H9 (cell line): ENCODE measurements at regions not wholly inside any gene's neighbourhood (a gene's known extent, or its start where the extent isn't known, plus 50 kb on each side); places are given as distances from the start of the nearest gene placed in this dataset.

Source experiments
- DNase-seq: peaks from one replicate; pipeline ENCODE4 v3.0.0-alpha.2; 2017
- H2AFZ ChIP-seq: one replicate; pipeline ENCODE4 v1.6.1; 2013; ENCODE audit warnings: mild to moderate bottlenecking, low read length, control low read depth, moderate library complexity
- H2AK5ac ChIP-seq: 2 replicates; pipeline ENCODE4 v1.6.1; 2013; ENCODE audit warnings: low read length, control low read depth, mixed read lengths; ENCODE audit not compliant: insufficient read length
- H2BK120ac ChIP-seq: one replicate; pipeline ENCODE4 v1.6.1; 2013; ENCODE audit warnings: low read depth, mild to moderate bottlenecking, low read length, control low read depth, inconsistent platforms; ENCODE audit not compliant: poor library complexity, severe bottlenecking
- H2BK12ac ChIP-seq: 2 replicates; pipeline ENCODE4 v1.6.1; 2013; ENCODE audit warnings: low read length, control low read depth, mixed read lengths, low read depth; ENCODE audit not compliant: insufficient read length
- H2BK15ac ChIP-seq: 2 replicates; pipeline ENCODE4 v1.6.1; 2013; ENCODE audit warnings: low read depth, low read length, control low read depth
- H2BK20ac ChIP-seq: one replicate; pipeline ENCODE4 v1.6.1; 2013; ENCODE audit warnings: low read depth, mild to moderate bottlenecking, low read length, control low read depth, inconsistent platforms; ENCODE audit not compliant: poor library complexity, severe bottlenecking
- H2BK5ac ChIP-seq: 2 replicates; pipeline ENCODE4 v1.6.1; 2013; ENCODE audit warnings: low read length, control low read depth, mixed read lengths; ENCODE audit not compliant: insufficient read length
- H3K14ac ChIP-seq: 2 replicates; pipeline ENCODE4 v1.6.1; 2013; ENCODE audit warnings: low read length, control low read depth; ENCODE audit not compliant: insufficient read depth
- H3K18ac ChIP-seq: 2 replicates; pipeline ENCODE4 v1.6.1; 2013; ENCODE audit warnings: low read depth, mild to moderate bottlenecking, mixed read lengths, low read length, control low read depth; ENCODE audit not compliant: insufficient read length
- H3K23ac ChIP-seq: 2 replicates; pipeline ENCODE4 v1.6.1; 2013; ENCODE audit warnings: low read length, control low read depth, mixed read lengths, low read depth; ENCODE audit not compliant: insufficient read length
- H3K23me2 ChIP-seq: 2 replicates; pipeline ENCODE4 v1.6.1; 2013; ENCODE audit warnings: low read depth, mild to moderate bottlenecking, mixed read lengths, low read length, control low read depth; ENCODE audit not compliant: insufficient read length, poor library complexity, severe bottlenecking
- H3K27ac ChIP-seq: 2 replicates; pipeline ENCODE4 v1.5.1; 2013; ENCODE audit warnings: low read length, control low read depth, mixed read lengths, low read depth; ENCODE audit not compliant: insufficient read length
- H3K27me3 ChIP-seq: 2 replicates; pipeline ENCODE4 v1.6.1; 2013; ENCODE audit warnings: low read length, control low read depth, inconsistent platforms; ENCODE audit not compliant: insufficient read depth
- H3K4ac ChIP-seq: 2 replicates; pipeline ENCODE4 v1.6.1; 2013; ENCODE audit warnings: low read depth, mild to moderate bottlenecking, control low read depth, inconsistent platforms, low read length, moderate library complexity
- H3K4me1 ChIP-seq: 2 replicates; pipeline ENCODE4 v1.6.1; 2013; ENCODE audit warnings: low read length, control low read depth, inconsistent platforms; ENCODE audit not compliant: insufficient read depth
- H3K4me2 ChIP-seq: 2 replicates; pipeline ENCODE4 v1.6.1; 2013; ENCODE audit warnings: low read length, control low read depth, mixed read lengths; ENCODE audit not compliant: insufficient read length, insufficient read depth
- H3K56ac ChIP-seq: 2 replicates; pipeline ENCODE4 v1.6.1; 2013; ENCODE audit warnings: low read depth, mild to moderate bottlenecking, mixed read lengths, low read length, control low read depth; ENCODE audit not compliant: insufficient read length
- H3K79me1 ChIP-seq: 2 replicates; pipeline ENCODE4 v1.6.1; 2013; ENCODE audit warnings: low read depth, mild to moderate bottlenecking, moderate library complexity, low read length, control low read depth, inconsistent platforms; ENCODE audit not compliant: insufficient read depth, poor library complexity, severe bottlenecking
- H3K79me2 ChIP-seq: 2 replicates; pipeline ENCODE4 v1.6.1; 2013; ENCODE audit warnings: low read length, control low read depth, inconsistent platforms; ENCODE audit not compliant: insufficient read depth
- H3K9ac ChIP-seq: 2 replicates; pipeline ENCODE4 v1.6.1; 2013; ENCODE audit warnings: low read length, control low read depth, mixed read lengths; ENCODE audit not compliant: insufficient read length; ENCODE audit errors: extremely low read depth
- H3K9me3 ChIP-seq: one replicate; pipeline ENCODE4 v1.6.1; 2013; ENCODE audit warnings: low read depth, low read length, inconsistent platforms; ENCODE audit not compliant: control insufficient read depth
- H3T11ph ChIP-seq: one replicate; pipeline ENCODE4 v1.6.1; 2013; ENCODE audit warnings: mild to moderate bottlenecking, low read length, control low read depth, inconsistent platforms
- H4K20me1 ChIP-seq: one replicate; pipeline ENCODE4 v1.6.1; 2013; ENCODE audit not compliant: control insufficient read depth, insufficient read length, insufficient read depth
- H4K5ac ChIP-seq: 2 replicates; pipeline ENCODE4 v1.6.1; 2013; ENCODE audit warnings: low read depth, mild to moderate bottlenecking, mixed read lengths, low read length, control low read depth; ENCODE audit not compliant: insufficient read length
- H4K8ac ChIP-seq: replicated peaks from 2 replicates; pipeline ENCODE4 v1.6.1; 2013; ENCODE audit warnings: low read length, control low read depth, mixed read lengths, low read depth; ENCODE audit not compliant: insufficient read length
- H4K91ac ChIP-seq: 2 replicates; pipeline ENCODE4 v1.6.1; 2013; ENCODE audit warnings: low read depth, mild to moderate bottlenecking, moderate library complexity, mixed read lengths, low read length, control low read depth; ENCODE audit not compliant: insufficient read length
- H3K27ac Mint-ChIP-seq, 3 experiments: 2 replicates in 2 of 3; 3 replicates in 1 of 3; pipeline ENCODE4 v1.8.0; 2020 to 2021; ENCODE audit warnings: mixed read lengths in 3 of 3, mild to moderate bottlenecking in 1 of 3, moderate library complexity in 1 of 3
- H3K27me3 Mint-ChIP-seq: 2 replicates; pipeline ENCODE4 v1.8.0; 2021; ENCODE audit warnings: low read depth, mild to moderate bottlenecking, moderate library complexity, mixed read lengths
- H3K36me3 Mint-ChIP-seq, 3 experiments: 2 replicates in 2 of 3; 3 replicates in 1 of 3; pipeline ENCODE4 v1.8.0; 2020 to 2021; ENCODE audit warnings: low read depth in 3 of 3, mixed read lengths in 3 of 3; ENCODE audit not compliant: insufficient read depth in 1 of 3
- H3K4me1 Mint-ChIP-seq, 2 experiments: 2 replicates each; pipeline ENCODE4 v1.8.0; 2020; ENCODE audit warnings: mixed read lengths in 2 of 2
- H3K4me3 Mint-ChIP-seq, 2 experiments: 2 replicates in 1 of 2; 3 replicates in 1 of 2; pipeline ENCODE4 v1.8.0; 2020 to 2021; ENCODE audit warnings: mild to moderate bottlenecking in 2 of 2, mixed read lengths in 2 of 2, moderate library complexity in 1 of 2
- H3K9me3 Mint-ChIP-seq, 2 experiments: 2 replicates in 1 of 2; 3 replicates in 1 of 2; pipeline ENCODE4 v1.8.0; 2020; ENCODE audit warnings: mild to moderate bottlenecking in 2 of 2, mixed read lengths in 2 of 2, moderate library complexity in 1 of 2
- WGBS: extraction: QIAGEN DNeasy Blood & Tissue Kit; methylation state at CpG from one replicate; pipeline ENCODE4 v1.1.7; 2013; ENCODE audit warnings: missing lambda C conversion rate, low lambda C conversion rate, mixed read lengths; ENCODE audit not compliant: insufficient read length; ENCODE audit errors: extremely low coverage; 5-methylcytosine and 5-hydroxymethylcytosine counted together
- TF ChIP-seq, protein P1 (sequence below): fragments of 200-600 bp; sonication (generic); conservative IDR thresholded peaks from 3 replicates; pipeline ENCODE4 v1.8.0; 2021; ENCODE audit warnings: antibody characterized with exemption, mild to moderate bottlenecking

DNA sequence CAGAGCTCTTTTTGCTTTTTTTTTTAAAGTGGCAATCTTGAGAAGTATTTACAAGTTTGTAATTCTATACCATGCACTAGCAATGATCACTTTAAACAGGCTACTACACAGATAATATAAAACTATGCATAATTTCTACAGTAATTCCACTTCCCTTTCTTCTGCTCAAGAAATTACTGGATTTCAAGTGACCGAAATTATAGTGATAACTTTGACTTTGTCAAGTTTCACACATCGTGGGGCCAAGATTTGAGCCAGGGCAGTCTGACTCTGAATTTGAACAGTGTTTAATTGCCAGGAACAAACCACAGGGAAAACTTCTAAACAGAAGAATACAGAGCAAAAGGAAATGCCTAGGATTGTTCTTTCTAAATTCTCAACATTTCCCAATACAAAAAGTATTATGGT, 288.3 kb upstream of the MKLN1 start:
- H3K56ac ChIP-seq: no peak overlapping the region
- no peak overlapping the region for H3K4me2 ChIP-seq
- no peak overlapping the region for H2BK20ac ChIP-seq
- H2AFZ ChIP-seq: no peak overlapping the region
- TF ChIP-seq, protein P1, sequence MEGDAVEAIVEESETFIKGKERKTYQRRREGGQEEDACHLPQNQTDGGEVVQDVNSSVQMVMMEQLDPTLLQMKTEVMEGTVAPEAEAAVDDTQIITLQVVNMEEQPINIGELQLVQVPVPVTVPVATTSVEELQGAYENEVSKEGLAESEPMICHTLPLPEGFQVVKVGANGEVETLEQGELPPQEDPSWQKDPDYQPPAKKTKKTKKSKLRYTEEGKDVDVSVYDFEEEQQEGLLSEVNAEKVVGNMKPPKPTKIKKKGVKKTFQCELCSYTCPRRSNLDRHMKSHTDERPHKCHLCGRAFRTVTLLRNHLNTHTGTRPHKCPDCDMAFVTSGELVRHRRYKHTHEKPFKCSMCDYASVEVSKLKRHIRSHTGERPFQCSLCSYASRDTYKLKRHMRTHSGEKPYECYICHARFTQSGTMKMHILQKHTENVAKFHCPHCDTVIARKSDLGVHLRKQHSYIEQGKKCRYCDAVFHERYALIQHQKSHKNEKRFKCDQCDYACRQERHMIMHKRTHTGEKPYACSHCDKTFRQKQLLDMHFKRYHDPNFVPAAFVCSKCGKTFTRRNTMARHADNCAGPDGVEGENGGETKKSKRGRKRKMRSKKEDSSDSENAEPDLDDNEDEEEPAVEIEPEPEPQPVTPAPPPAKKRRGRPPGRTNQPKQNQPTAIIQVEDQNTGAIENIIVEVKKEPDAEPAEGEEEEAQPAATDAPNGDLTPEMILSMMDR: no peak
- H3K23me2 ChIP-seq: no peaks in the 10 kb centered on the region
- no CpG with 5 or more reads among the region's 2 CpGs for WGBS
- no peak overlapping the region for H3K4me3 Mint-ChIP-seq
- H4K8ac ChIP-seq: no peak overlapping the region
- no peak overlapping the region for H3K14ac ChIP-seq
- H3K27me3 ChIP-seq: no peaks in the 10 kb centered on the region
- no peaks in the 10 kb centered on the region for H3K9me3 Mint-ChIP-seq
- H3K9me3 ChIP-seq: no peaks in the 10 kb centered on the region
- no peaks in the 10 kb centered on the region; a peak in 1 of 7 replicates for H3K36me3 Mint-ChIP-seq
- no peak overlapping the region for H3K27ac ChIP-seq
- H3T11ph ChIP-seq: no peak overlapping the region
- H3K4me1 ChIP-seq: peaks cover 6% of the 10 kb centered on the region; the same call in 1 of the 2 replicates
- H4K20me1 ChIP-seq: no peaks in the 10 kb centered on the region
- no peak overlapping the region for H3K23ac ChIP-seq
- no peaks in the 10 kb centered on the region for H3K79me2 ChIP-seq
- H2BK5ac ChIP-seq: no peak overlapping the region
- DNase-seq: no peak
- no peak overlapping the region for H3K27ac Mint-ChIP-seq
- H2BK15ac ChIP-seq: no peak overlapping the region
- no peaks in the 10 kb centered on the region for H3K27me3 Mint-ChIP-seq
- H4K91ac ChIP-seq: no peak overlapping the region
- H3K4me1 Mint-ChIP-seq: peaks cover 18 to 22% of the 10 kb centered on the region in 2 experiments
- H3K9ac ChIP-seq: no peak overlapping the region
- H3K4ac ChIP-seq: no peak overlapping the region
- no peak overlapping the region for H4K5ac ChIP-seq
- no peak overlapping the region for H2BK12ac ChIP-seq
- H3K79me1 ChIP-seq: no peaks in the 10 kb centered on the region
- no peak overlapping the region for H3K18ac ChIP-seq
- H2BK120ac ChIP-seq: no peak overlapping the region
- H2AK5ac ChIP-seq: no peak overlapping the region
